ENCODE measurements at regions not wholly inside any gene's neighbourhood (a gene's known extent, or its start where the extent isn't known, plus 50 kb on each side); places are given as distances from the start of the nearest gene placed in this dataset.
A peak's percentile ranks its signal among the peaks of the same experiment; 100 is the strongest.

GRCh38 chr5:19297934-19298333, 690.1 kb downstream of the CDH18 start:
- no peak overlapping the region for H3K27ac ChIP-seq
- ATAC-seq (peak in 1 of 4 donors; percentile 40), DNase-seq (no peak), FAIRE-seq (no peak)
- no peaks in the 10 kb centered on the region for H3K9me3 ChIP-seq
- 20 to 21% methylated on average over 2 of the region's 2 CpGs for WGBS, 2 donors
- no peaks in the 10 kb centered on the region for H3K4me1 ChIP-seq
- intact Hi-C loops (cut with DNase I) = no loop called here
- no peaks in the 10 kb centered on the region for H3K36me3 ChIP-seq
- no peaks in the 10 kb centered on the region for H3K27me3 ChIP-seq
- H3K4me3 ChIP-seq = no peak overlapping the region
- TF ChIP-seq CTCF (IDR thresholded peaks at IDR 0.05) = no peak

GRCh38 chr5:19301271-19301670, 686.7 kb downstream of the CDH18 start:
- WGBS, 2 donors = 81% methylated on average over 1 of the region's 1 CpG
- Histone ChIP-seq H3K36me3 (no peaks in the 10 kb centered on the region), H3K27ac (no peak overlapping the region), H3K9me3 (no peaks in the 10 kb centered on the region), H3K4me1 (no peaks in the 10 kb centered on the region), H3K4me3 (no peak overlapping the region), H3K27me3 (no peaks in the 10 kb centered on the region)
- TF ChIP-seq CTCF (IDR thresholded peaks at IDR 0.05) = no peak
- no peak for DNase-seq
- no peak for FAIRE-seq
- intact Hi-C loops (cut with DNase I) = no loop called here
- ATAC-seq = no peak

- Histone ChIP-seq H3K36me3 (no peaks in the 10 kb centered on the region), H3K9me3 (no peaks in the 10 kb centered on the region), H3K4me3 (no peak overlapping the region), H3K27ac (no peak overlapping the region), H3K27me3 (no peaks in the 10 kb centered on the region), H3K4me1 (no peaks in the 10 kb centered on the region)
- no peak for TF ChIP-seq CTCF (IDR thresholded peaks at IDR 0.05)
- FAIRE-seq (no peak), DNase-seq (no peak), ATAC-seq (peak in 1 of 4 donors; percentile 14)
- 71 to 77% methylated on average over 1 of the region's 1 CpG for WGBS, 2 donors
- intact Hi-C loops (cut with DNase I) = no loop called here
These were observed 673.2 kb downstream of the CDH18 start for GRCh38 chr5:19314840-19315239.

GRCh38 chr5:19319252-19319651, 668.7 kb downstream of the CDH18 start:
- 95 to 98% methylated on average over 1 of the region's 1 CpG for WGBS, 2 donors
- no peak for TF ChIP-seq CTCF (IDR thresholded peaks at IDR 0.05)
- Histone ChIP-seq H3K27ac (no peak overlapping the region), H3K27me3 (no peaks in the 10 kb centered on the region), H3K36me3 (no peaks in the 10 kb centered on the region), H3K4me1 (no peaks in the 10 kb centered on the region), H3K9me3 (no peaks in the 10 kb centered on the region), H3K4me3 (no peak overlapping the region)
- no peak for FAIRE-seq
- DNase-seq = no peak
- intact Hi-C loops (cut with DNase I) = no loop called here
- no peak for ATAC-seq

- Histone ChIP-seq H3K9me3 (no peaks in the 10 kb centered on the region), H3K4me3 (no peak overlapping the region), H3K27me3 (no peaks in the 10 kb centered on the region), H3K4me1 (no peaks in the 10 kb centered on the region), H3K27ac (no peak overlapping the region), H3K36me3 (no peaks in the 10 kb centered on the region)
- TF ChIP-seq CTCF (IDR thresholded peaks at IDR 0.05) = no peak
- 70 to 73% methylated on average over 4 of the region's 4 CpGs for WGBS, 2 donors
- intact Hi-C loops (cut with DNase I) = no loop called here
- ATAC-seq = peak in 3 of 4 donors; percentile 76 to 91 (median 79)
- FAIRE-seq = no peak
- peak in 1 of 6 donors; percentile 14 for DNase-seq
These were observed 665.1 kb downstream of the CDH18 start for GRCh38 chr5:19322716-19323485.
